ENCODE measurements at regions not wholly inside any gene's neighbourhood (a gene's known extent, or its start where the extent isn't known, plus 50 kb on each side); places are given as distances from the start of the nearest gene placed in this dataset.

DNA sequence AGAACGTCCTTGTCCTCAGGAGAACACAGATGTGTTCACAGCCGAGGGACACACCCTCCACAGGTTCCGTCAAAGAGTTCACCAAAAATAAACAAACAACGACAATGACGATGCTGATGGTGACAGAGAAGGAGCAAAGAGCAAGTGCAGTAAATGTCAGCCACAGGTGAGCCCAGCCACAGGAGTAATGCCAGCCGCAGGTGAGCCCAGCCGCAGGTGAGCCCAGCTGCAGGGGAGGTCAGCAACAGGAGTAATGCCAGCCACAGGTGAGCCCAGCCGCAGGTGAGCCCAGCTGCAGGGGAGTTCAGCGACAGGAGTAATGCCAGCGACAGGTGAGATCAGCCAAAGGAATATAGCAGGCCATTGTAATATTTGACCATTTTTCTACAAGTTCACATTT, 315.2 kb downstream of the FOXL1 start:
- no peak for DNase-seq

DNA sequence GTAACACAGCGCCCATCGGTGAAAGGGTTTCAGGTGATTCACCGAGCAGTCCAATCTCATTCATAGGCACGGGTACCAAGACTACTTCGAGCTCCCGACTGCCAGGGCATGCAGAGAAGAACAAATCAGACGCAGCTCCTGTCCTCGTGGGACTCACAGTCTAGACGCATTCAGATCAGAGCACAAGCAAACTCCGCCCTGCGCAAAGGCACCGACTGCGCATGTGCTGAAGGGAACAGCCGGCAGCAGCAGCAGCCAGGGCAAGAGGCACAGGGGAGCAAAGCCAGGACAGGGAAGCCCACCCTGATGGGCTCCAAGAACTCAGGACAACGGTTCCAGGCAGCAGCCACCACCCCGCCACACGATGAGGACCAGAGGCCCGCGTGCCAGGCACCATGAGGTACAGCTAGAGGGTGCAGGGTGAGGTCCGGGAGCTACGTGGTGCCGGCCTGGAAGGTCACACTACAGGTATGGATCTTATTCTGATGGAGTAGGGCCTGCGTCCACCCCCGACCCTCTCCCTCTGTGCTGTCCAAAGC, 315.7 kb downstream of the FOXL1 start:
- DNase-seq: no peak

DNA sequence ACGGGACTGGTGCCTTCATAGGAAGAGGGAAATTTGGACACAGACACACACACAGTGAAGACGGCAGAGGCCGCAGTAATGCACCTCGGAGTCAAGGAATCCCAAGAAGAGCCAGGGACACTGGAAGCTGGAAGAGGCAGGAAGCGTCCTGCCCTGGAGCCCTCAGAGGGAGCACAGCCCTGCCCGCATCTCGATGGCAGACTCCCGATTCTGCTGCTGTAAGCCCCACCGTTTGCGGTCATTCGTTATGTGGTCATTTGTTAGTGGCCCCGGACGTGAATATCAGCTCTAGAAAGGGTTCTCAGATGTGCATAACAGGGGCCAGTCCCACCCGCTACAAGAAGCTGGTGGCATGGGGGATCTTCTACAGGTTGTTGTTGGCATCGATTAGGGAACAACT, 316.6 kb downstream of the FOXL1 start:
- no peak for DNase-seq

DNA sequence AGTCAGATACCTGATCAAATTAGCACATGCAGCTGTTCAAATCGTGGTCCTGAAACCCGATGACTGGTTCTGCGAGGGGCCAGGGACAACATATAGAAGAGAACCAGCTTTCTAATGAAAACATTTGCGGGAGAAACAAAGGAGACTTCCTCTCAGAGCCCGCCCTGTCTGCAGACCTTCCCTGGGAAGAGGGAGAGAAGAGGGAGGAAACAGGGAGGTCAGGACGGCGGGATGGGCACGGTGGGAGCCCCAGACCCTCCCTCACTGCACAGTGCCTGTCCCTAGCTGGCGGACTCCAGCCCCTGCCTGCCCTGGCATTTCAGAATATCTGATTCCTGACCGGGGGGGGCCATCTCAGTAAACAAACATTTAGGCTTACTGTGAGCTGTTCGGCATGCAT, 317.3 kb downstream of the FOXL1 start:
- no peak for DNase-seq

DNA sequence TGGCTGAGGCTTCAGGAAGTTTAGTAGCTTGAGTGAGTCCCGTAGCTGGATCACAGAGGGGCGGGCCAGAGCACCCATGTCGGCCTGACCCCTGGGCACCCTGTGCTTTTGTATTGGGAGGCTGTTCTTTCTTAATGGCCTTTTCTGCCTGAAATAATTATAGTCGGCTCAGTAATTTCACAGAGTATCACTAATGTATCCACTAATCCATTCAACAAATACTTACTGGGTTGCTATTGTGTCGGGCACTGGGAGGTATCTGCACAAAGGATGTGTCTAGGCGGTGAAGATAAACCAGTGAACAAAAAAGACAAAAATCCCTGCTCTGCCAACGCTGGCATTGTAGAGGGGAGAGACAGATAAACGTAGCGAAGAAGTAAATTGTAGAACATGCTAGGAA, 318.6 kb downstream of the FOXL1 start:
- DNase-seq: no peak

DNA sequence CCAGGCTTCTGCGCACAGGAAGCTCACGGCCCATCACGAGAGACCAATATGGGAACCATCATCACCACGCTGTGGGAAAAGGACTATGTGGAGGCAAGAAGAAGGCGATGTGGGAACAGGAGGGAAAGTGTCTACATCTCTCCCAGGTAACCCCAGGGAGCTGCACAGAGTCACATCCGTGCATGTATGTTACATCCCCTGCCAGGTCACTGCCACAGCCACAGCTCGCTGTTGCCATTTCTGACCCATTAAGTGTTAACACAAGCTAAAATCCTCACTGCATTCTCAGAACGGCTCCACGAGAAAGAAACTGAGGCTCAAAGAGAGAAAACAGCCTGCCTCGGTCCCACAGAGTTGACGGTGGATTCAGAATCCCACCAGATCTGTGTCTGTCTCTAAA, 319.1 kb downstream of the FOXL1 start:
- no peak for DNase-seq

DNA sequence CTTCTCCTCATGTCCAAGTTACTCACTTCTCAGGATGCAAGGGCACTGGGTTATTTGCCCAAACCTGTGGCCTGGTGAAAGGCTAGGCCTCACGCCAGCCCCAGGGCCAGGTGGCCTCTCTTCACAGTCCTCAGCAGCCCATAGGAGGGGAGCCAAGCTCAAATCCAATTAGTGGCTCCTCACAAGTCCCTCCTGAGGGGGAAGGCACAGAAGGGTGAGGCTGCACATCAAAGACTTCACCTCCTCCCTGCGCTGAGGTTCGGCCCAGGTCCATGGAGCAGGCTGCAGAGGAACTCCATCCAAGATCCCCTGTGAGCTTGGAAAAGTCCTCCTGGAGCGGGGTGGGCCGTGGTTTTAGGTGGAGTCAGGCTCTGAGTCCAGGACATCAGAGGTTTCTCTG, 320.0 kb downstream of the FOXL1 start:
- DNase-seq: no peak

DNA sequence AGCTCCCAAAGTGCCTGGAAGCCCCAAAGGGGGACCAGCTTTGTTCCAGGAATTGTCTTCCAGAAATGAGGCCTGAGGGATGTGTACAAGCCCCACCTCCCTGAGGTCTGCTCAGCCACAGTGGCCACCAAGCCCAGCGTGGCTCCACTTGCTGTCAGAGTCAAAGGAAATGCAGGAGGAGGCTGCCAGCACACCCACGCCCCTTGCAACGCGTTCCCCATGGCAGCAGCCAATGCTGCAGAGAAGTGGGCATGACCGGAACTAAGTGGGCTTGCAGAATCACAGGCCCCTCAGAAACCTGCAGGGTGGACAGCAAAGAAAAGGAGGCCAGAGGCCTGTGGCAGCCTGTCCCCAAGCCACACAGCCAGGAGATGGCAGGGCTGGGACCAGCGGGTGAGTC, 320.8 kb downstream of the FOXL1 start:
- DNase-seq: no peak

DNA sequence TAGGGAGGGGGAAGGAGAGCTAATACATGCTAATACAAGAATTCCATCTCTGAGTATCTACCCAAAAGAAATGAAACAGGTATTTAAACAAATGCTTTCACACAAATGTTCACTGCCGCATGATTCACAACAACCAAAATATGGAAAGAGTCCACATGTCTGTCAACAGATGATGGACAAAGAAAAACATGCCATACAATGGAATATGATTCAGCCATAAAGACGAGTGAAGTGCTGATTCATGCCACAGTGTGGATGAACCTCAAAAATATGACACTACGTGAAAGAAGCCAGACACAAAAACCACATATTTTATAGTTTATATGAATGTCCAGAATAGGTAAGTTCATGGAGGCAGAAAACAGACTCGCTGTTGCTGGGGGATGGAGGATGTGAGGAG, 321.4 kb downstream of the FOXL1 start:
- no peak for DNase-seq

DNA sequence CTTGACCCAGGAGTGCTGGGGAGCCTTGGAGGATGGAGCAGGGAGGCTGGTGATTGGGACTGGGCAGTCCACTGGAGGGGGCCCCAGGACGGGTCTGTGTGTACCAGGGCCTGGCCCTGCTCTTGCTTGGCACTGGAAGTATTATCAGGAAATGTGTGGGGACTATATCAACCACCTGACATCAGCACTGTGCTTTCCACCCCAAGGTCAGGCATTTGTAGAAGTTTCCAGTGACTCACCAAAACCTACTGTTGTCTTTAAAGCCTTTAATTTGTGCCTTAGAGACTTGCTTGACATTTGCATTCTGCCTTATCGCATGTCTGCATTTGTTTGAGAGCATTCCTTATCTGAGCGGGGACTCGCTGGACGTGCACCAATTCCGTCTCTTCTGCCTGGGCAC, 323.1 kb downstream of the FOXL1 start:
- DNase-seq: no peak

DNA sequence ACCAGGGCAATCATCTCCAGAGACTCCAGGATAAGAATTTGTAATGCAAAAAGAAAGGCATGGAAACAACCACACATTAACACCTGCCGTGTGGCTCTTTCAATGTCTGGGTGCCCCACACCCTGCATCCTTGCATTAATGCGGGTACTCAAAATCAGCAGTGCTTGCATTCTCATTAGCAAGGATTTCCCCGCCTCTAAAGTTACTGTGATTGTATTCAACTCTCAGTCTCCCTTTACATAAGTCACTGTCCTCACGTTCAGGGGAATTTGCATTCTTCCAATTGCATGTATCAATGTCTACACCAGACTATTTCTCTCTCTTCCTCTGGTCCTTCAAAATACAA, 324.3 kb downstream of the FOXL1 start:
- DNase-seq: no peak

DNA sequence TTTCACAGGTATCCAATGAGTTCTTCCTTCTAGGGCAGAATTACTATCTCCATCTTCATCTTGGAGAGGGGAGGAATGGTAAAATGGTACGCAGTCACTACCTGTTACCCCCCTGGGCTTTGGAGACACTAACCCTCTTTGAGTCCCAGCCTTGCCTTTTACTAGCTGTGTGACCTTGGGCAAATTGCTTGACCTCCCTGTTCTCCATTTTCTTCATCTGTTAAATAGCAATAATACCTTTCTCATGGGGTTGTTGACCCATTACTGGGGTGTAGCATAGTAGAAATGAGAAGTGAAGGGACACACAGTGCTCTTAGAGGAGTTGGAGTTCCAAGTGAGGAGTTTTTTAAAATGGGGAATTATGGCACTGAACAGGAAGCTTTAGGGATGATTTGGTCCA, 324.7 kb downstream of the FOXL1 start:
- no peak for DNase-seq

DNA sequence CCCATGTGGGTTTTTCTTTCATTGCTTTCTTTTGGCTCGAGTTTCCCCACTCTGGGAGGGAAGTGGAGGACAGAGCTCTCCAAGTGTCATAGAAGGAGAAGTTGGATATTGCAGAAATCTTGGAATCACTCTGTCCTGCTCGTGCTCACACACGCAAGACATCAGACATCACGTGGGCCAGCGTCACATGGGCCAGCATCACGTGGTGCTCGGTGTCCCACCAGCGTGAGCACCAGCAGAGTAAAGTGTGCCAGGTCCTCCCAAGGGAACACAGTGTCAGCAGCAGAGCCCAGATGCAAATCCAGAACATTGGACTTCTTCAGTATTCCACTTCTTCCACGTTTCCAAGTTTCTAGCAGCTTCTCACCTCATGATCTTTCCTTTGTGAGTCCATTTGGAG, 327.0 kb downstream of the FOXL1 start:
- DNase-seq: no peak

DNA sequence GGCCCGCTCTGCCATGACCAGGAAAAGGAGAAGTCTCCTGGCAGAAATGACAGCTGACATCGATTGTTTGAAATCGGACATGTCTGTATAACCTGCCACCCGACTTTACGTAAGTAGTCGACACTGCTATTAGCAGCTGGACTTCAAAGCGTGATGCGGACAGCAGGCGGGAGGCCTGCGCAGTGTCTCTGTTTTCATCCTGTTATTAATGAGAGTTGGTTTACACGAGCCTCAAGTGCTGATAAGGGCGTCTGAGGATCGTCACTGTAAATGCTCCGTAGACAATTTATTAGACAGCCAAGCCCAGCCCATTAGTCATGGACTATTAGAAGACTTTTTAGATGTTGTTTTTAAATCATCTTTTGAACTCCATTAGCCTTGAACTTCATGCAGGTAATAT, 328.3 kb downstream of the FOXL1 start:
- DNase-seq: no peak

DNA sequence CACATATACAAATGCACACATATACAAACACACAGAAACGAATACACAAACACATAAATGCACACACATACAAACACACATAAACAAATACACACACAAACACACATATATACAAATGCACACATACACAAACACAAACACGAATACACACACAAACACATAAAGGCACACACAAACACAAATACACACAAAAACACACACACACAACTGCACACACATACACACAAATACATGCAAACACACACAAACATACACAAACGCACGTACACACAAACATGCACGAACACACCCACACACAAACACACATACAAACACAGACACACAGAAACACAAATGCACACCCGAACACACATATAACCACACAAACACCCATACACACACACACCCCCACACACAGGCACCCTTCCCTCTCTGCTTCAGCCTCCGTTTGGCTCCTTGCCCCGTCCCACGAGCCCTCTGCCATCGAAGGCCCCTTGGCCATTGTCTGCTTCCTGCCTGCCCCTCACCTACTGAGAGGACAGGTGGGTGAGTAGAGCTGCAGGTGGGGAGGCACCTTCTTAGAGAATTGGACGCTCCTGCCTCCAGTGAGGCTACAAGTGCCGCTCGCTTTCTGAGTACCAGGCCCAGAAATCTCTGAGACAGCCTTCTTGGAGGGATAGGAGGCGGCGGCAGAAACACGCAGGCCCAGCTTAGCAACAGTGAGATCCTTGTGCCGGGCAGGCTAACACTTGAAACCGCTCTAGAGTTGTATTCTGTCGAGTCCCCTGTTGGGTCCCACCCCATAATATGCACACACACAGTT, 331.2 kb downstream of the FOXL1 start:
- DNase-seq: no peak

DNA sequence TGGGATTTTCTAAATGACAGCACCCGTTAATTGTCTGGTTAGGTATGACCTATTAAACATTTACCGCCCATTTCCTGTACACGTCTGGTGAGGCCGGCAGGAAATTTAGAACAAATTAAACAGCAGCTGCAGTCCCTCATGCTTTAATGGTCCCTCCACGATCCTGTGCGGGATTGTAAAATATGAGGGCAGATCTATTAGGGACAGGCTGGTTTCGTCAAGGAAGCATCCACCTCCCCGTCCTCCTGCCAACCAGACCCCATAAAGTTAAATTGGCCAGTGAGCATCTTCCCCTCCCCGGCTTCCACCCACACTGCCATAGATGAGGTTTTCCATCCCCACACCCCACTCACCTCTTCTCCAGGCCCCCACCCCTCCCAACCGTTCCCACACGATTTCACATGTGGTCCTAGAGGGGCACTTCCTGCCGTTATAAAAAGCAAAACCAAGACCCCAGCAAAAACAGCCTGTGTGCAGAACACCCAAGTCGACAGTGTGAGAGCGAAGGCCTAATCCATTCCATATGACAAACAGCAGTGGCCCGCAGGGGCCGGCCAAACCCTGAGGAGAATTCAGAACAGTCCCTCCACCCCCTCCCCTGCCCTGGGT, 331.9 kb downstream of the FOXL1 start:
- DNase-seq: no peak

DNA sequence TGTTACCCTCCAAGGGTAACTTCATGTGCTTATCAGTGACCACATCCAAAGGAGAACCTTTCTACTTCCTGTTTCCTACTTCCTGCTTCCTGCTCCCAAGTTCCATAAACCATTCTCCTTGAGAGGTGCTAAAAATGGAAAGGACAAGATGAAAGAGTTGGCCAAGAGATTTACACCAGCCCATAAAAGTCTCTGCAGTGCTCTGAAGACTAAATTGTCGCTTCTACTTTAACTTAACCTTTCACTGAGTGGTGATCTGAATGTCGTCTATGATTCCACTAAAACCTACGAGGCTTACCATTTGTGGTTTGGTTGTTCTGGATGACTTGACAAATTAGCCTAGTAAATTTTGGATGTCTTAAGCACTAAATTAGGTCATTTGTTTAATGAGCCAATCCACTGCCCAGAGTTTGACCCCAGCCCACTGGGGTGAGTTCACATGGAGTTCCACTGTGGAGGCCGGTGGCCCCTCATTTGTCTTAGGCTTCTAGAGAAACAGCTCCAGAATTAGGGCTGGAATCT, 333.1 kb downstream of the FOXL1 start:
- no peak for DNase-seq

DNA sequence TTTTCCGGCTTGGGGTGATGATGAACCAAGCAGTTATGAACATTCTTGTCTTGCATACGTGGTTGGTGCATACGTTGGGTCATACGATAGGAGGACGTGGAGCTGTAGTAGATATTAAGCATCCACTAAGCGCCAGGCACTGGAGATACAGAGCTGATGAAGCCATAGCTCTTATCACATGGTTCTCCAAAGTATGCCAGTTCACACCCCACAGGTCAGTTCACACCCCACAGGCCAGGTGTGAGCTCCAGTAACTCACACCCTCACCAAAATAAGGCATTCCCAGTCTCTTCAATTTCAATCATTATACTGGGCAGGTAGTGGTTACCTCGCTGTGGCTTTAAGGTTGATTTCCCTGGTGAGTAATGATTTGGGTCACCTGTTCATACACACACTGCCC, 335.5 kb downstream of the FOXL1 start:
- DNase-seq: no peak

DNA sequence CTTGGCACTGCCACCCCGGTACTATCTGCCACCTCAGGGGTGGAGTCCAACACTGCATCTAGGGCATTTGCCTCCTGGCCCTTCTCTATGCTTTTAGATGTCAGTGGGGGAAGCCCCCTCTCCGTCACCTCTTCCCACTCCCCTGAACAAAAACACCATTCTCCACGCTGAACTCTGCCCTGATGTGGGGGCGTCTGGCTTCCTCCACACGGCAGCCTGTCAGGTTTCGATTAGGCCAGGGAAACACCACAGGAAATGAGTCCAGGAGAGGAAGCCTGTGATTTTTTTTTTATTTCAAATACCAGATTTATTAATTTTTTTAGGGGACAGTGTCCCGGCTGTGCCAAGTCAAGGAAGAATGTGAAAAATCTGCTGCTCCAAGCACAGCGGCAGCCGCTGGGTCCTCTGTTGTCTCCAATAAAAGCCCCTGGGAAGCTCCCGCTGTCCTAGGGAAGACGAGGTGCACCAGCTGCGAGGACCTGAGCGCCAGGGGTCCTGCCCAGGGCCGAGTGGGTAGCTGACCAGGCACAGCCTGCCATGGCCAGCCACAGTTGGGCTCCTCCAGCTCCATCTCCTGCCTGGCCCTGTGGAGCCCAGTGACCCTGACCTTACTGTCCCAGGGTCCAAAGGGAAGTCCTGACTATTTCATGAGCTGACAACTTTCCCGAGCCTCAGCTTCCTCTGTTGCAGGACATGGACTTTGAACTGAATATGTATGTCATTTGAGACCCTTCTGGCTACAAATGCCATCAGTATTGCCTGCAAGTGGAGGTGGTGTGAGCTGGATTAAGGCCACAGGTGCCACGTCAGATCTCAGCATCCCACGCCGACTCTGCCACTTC, 336.7 kb downstream of the FOXL1 start:
- no peak for DNase-seq

DNA sequence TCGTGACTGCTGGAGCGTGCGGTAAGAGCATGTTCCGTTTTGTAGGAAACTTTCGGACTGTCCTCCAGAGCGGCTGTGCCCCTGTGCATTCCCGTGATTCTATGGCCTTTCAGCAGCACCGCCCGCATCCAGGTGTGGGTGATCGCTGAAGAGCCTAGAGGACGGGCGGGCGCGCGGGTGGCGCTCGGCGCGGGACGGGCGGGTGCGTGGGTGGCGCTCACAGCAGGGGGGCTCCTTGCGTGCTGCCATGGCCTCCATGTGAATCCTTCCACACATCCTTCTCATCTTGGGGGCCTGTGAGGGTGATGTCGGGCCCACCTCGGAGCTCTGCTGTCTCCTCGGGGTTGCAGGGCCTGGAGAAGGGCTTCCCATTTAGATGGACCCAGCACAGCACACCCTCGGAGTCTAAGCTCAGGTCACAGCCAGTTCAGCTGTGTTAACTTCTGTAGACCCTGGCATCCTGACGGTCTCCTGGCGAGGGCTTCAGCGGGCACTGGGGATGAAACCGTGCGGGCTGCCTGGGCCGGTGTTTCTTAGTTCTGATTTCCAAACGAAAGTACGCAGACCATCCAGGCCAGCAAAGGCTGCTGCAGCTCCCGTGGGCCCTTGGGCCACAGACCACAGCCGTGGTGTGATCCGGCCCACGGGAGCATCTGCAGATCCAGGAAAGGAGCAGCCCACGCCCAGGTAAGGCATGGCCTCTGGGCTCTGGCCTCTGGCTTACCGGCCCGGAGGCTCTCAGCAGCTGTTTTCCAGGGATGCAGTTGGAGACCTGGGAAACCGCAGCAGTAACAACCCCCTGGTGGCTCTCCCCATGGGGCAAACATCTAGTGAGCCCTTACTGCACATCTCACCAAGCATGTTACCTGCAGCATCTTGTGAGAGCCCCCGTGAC, 339.4 kb downstream of the FOXL1 start:
- no peak for DNase-seq

DNA sequence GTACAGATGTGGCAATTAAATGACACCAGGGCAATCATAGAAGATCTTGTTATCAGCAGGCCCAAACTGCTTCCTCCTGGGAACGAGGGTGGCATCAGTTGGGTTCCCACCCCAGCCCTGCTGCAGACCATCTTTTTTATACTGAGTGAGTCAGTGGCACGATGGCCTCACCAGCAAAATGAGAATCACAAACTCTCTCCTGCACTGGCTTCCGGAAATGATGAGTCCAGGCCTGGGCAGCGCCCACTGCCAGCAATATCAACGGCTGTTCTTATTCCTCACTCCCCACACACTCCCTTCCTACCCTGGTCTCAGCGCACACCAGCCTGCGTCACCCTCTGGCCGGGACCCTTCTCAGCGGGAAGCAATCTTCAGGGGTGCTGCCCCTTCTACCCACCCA, 340.3 kb downstream of the FOXL1 start:
- no peak for DNase-seq

DNA sequence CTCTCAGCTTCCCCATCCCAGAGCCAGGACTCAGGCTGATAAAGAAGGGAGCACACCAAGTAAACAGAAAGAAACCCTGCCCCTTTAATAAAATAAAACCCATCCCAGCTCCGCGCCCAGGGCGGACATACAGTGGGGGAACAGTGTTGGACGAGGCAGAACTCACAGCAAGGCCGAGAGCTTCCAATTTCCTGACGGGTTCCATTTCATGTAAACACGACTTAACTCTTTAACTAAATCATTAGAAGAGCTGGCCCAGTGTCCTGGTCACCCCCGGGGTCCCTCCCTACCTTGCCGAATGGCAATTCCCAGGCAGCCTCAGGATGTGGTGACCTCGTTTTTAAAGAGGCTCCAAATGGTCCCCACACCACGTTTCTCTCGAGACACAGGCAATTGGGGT, 340.7 kb downstream of the FOXL1 start:
- no peak for DNase-seq
